Small intestine (tissue), 7 donors: ENCODE measurements at regions not wholly inside any gene's neighbourhood (a gene's known extent, or its start where the extent isn't known, plus 50 kb on each side); places are given as distances from the start of the nearest gene placed in this dataset.

ENCODE experiments used
- DNase-seq, 2 donors: peaks; one replicate each; pipeline versions ENCODE4 v3.0.0 to v3.0.0-alpha.2; 2013
- FAIRE-seq: peaks from 2 replicates; lab custom pipeline; 2012; peaks lifted over from hg19 to GRCh38; lab: Jason Lieb, UNC
- H3K27ac ChIP-seq, 3 donors: one replicate each; pipeline ENCODE4 v1.5.1; 2013; ENCODE audit warnings: low read length in 2 of 3, mild to moderate bottlenecking in 2 of 3, control low read depth in 1 of 3, inconsistent platforms in 1 of 3, low read depth in 1 of 3, moderate library complexity in 1 of 3
- H3K27me3 ChIP-seq, 3 donors: one replicate each; pipeline ENCODE4 v1.6.1; 2013; ENCODE audit warnings: low read length in 3 of 3, inconsistent platforms in 1 of 3; ENCODE audit not compliant: control insufficient read depth in 3 of 3, insufficient read depth in 3 of 3
- H3K36me3 ChIP-seq, 3 donors: one replicate each; pipeline ENCODE4 v1.6.1; 2013; ENCODE audit warnings: low read length in 3 of 3, inconsistent platforms in 1 of 3, low read depth in 1 of 3, mild to moderate bottlenecking in 1 of 3, moderate library complexity in 1 of 3; ENCODE audit not compliant: control insufficient read depth in 3 of 3, insufficient read depth in 2 of 3
- H3K4me1 ChIP-seq, 3 donors: one replicate each; pipeline ENCODE4 v1.6.1; 2013; ENCODE audit warnings: low read length in 2 of 3, inconsistent platforms in 1 of 3, low read depth in 1 of 3, mild to moderate bottlenecking in 1 of 3, moderate library complexity in 1 of 3; ENCODE audit not compliant: control insufficient read depth in 3 of 3, insufficient read depth in 2 of 3
- H3K4me3 ChIP-seq, 3 donors: one replicate each; pipeline ENCODE4 v1.5.1; 2013; ENCODE audit warnings: low read length in 3 of 3, control low read depth in 1 of 3, inconsistent platforms in 1 of 3, low read depth in 1 of 3, mild to moderate bottlenecking in 1 of 3, moderate library complexity in 1 of 3
- H3K9me3 ChIP-seq, 2 donors: one replicate each; pipeline ENCODE4 v1.6.1; 2013; ENCODE audit warnings: low read depth in 1 of 2, low read length in 1 of 2; ENCODE audit not compliant: control insufficient read depth in 2 of 2, insufficient read depth in 1 of 2
- WGBS, 3 donors: extraction: QIAGEN DNeasy Blood & Tissue Kit; methylation state at CpG; one replicate each; pipeline ENCODE4 v1.1.7; 2013; 5-methylcytosine and 5-hydroxymethylcytosine counted together
- donor health status: healthy with polysubstance abuse.
- donor health status: control.
- donor health status: control.
- donor health status: Bipolar disorder and iron deficiency.
- donor health status: healthy.

- Histone ChIP-seq H3K27me3 (no peaks in the 10 kb centered on the region), H3K9me3 (no peaks in the 10 kb centered on the region), H3K4me1 (no peaks in the 10 kb centered on the region), H3K27ac (no peak overlapping the region), H3K36me3 (no peaks in the 10 kb centered on the region), H3K4me3 (no peak overlapping the region)
- 36 to 45% (median 44%) methylated on average over 10 of the region's 10 CpGs for WGBS, 3 donors
- FAIRE-seq = no peak
- DNase-seq = peak in 1 of 2 donors; percentile 9
Measured at GRCh38 chr20:39876976-39877635, 811.9 kb downstream of the MAFB start.

- Histone ChIP-seq H3K4me3 (no peak overlapping the region), H3K27me3 (no peaks in the 10 kb centered on the region), H3K27ac (no peak overlapping the region), H3K9me3 (no peaks in the 10 kb centered on the region), H3K4me1 (no peaks in the 10 kb centered on the region), H3K36me3 (no peaks in the 10 kb centered on the region)
- no peak for FAIRE-seq
- DNase-seq = no peak
- WGBS, 3 donors = 62 to 65% (median 62%) methylated on average over 3 of the region's 3 CpGs
Measured at GRCh38 chr20:39875492-39876110, 813.4 kb downstream of the MAFB start.

DNA sequence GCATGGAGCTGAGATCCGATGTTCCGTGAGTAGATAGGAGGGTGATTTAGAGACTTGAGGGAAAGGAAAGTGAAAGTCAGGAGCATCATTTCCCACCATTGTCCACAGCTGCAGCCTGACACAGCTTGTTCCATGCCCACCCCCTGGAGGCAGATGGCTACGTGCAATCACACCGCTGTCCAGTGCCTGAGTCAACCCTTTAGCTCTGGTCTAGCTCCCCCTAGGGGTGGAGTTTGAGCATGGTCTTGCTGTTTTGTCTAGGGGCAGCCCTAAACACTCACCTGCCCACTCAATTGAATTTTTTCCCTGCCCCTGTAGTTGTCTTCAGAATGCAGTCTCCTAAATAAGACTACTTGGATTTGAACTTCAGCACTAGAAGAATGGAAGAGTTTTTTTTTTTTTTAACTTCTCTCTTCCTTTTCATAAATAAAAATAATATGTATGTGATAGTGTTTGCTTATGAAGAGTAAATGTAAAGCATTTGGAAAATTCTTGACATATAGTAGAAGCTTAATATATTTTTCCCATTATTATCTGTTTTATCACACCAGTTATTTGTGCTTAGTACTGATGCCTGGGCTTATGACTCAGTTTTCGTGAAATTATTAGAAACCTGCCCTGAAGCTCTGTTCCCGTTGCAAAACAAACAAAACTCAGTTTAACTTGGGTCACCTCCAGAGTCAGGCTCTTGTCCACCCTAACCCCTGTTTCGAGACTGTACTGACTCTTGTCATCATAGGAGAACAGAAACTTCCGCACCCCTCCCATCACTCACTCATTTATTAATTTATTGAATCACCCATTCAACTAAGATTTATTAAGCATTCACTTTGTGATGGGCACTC is 814.8 kb downstream of the MAFB start:
- H3K36me3 ChIP-seq = no peaks in the 10 kb centered on the region
- FAIRE-seq (no peak), DNase-seq (peak; percentile 72 to 76)
- no peaks in the 10 kb centered on the region for H3K9me3 ChIP-seq
- no peaks in the 10 kb centered on the region for H3K4me1 ChIP-seq
- no peak overlapping the region for H3K27ac ChIP-seq
- H3K27me3 ChIP-seq = no peaks in the 10 kb centered on the region
- no peak overlapping the region for H3K4me3 ChIP-seq
- 33 to 55% (median 41%) methylated on average over 8 of the region's 8 CpGs for WGBS, 3 donors

DNA sequence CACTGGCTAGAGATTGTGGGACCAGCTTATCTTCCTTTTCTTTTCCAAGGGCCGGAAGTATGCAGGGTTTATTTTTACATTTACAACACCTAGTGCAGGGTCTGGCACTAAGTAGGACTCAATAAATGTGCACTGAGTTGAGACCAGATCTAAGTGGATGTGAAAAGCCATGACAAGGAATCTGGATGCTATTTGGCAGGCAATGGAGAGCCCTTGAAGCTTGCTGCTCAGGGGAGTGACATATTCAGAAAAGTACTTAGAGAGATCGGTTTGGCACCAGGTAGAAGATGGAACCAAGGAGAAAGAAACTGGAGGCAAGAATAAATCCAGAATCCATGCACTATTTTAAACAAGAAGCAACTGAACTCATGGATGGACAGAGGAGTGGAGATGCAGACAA is 815.8 kb downstream of the MAFB start:
- no peaks in the 10 kb centered on the region for H3K27me3 ChIP-seq
- DNase-seq (no peak), FAIRE-seq (no peak)
- WGBS, 3 donors = 63 to 85% (median 81%) methylated on average over 2 of the region's 2 CpGs
- no peak overlapping the region for H3K27ac ChIP-seq
- no peaks in the 10 kb centered on the region for H3K4me1 ChIP-seq
- H3K4me3 ChIP-seq = no peak overlapping the region
- no peaks in the 10 kb centered on the region for H3K9me3 ChIP-seq
- H3K36me3 ChIP-seq = no peaks in the 10 kb centered on the region

DNA sequence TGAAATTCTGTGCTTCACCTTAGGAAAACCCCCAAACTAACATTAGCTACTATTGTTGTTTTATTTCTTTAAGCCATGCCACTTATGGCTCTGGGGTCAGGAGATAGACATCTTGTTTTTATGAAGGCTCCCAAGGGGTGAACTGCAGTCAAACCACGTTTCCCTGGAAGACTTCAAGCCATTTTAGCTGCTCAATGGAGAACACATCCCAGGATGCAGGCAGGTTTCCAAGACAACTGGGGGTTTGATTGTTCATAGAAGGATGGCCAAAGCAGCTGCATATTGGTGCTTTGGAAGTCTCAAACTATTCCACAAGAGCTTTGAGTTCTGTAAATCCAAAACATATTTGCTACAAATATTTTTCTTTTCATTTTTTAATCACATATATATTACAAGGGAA is 818.0 kb downstream of the MAFB start:
- Histone ChIP-seq H3K4me3 (no peak overlapping the region), H3K4me1 (no peaks in the 10 kb centered on the region), H3K36me3 (no peaks in the 10 kb centered on the region), H3K27ac (no peak overlapping the region), H3K9me3 (no peaks in the 10 kb centered on the region), H3K27me3 (peaks cover 0 to 2% (median 0%) of the 10 kb centered on the region in 3 donors)
- no peak for DNase-seq
- WGBS, 3 donors = 19 to 34% (median 24%) methylated on average over 1 of the region's 1 CpG
- FAIRE-seq = no peak

GRCh38 chr20:39865446-39865845 is 823.6 kb downstream of the MAFB start:
- 82 to 88% (median 86%) methylated on average over 2 of the region's 2 CpGs for WGBS, 3 donors
- Histone ChIP-seq H3K4me1 (no peaks in the 10 kb centered on the region), H3K4me3 (no peak overlapping the region), H3K36me3 (no peaks in the 10 kb centered on the region), H3K27me3 (peaks cover 0 to 2% (median 0%) of the 10 kb centered on the region in 3 donors), H3K9me3 (no peaks in the 10 kb centered on the region), H3K27ac (no peak overlapping the region)
- FAIRE-seq (no peak), DNase-seq (no peak)

DNA sequence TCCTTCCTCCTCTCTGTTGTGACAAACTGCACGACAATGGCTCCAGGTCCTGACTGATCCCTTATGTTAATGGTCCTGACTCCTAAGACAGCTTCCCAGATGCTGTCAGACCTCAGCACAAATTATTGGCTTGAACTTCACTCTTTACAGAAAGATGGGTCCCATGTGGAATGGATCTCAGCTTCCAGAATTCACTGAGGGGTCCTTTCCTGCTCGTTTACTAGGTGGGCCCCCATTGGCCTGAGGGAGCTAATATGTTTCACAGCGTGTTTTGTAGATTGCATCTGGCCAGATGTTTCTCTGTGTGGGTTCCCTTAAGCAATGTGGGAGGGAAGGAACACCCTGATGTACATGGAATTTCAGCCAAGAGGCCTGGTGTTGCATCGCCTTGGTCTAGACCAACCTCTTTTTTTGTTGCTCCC is 826.6 kb downstream of the MAFB start:
- Histone ChIP-seq H3K4me1 (no peaks in the 10 kb centered on the region), H3K36me3 (no peaks in the 10 kb centered on the region), H3K27ac (no peak overlapping the region), H3K27me3 (no peaks in the 10 kb centered on the region), H3K4me3 (no peak overlapping the region), H3K9me3 (no peaks in the 10 kb centered on the region)
- WGBS, 3 donors = 55 to 70% (median 69%) methylated on average over 4 of the region's 4 CpGs
- no peak for FAIRE-seq
- DNase-seq = no peak

- H3K4me1 ChIP-seq = no peaks in the 10 kb centered on the region
- H3K4me3 ChIP-seq = no peak overlapping the region
- no peaks in the 10 kb centered on the region for H3K36me3 ChIP-seq
- FAIRE-seq = no peak
- H3K27ac ChIP-seq = no peak overlapping the region
- 27 to 82% (median 67%) methylated on average over 1 of the region's 1 CpG for WGBS, 3 donors
- H3K27me3 ChIP-seq = no peaks in the 10 kb centered on the region
- DNase-seq = peak in 1 of 2 donors; percentile 13
- H3K9me3 ChIP-seq = no peaks in the 10 kb centered on the region
Measured at GRCh38 chr20:39861381-39861780, 827.7 kb downstream of the MAFB start.
